ENCODE measurements at regions not wholly inside any gene's neighbourhood (a gene's known extent, or its start where the extent isn't known, plus 50 kb on each side); places are given as distances from the start of the nearest gene placed in this dataset.

GRCh38 chr5:169430671-169431070 is 129.7 kb upstream of the SLIT3 start:
- no peaks in the 10 kb centered on the region for H3K9me3 ChIP-seq (ENCODE audit: low read depth, low read length)
- no peak overlapping the region for H2AFZ ChIP-seq (ENCODE audit: low read length)
- H3K27me3 ChIP-seq (ENCODE audit: insufficient read depth, low read length), result no peaks in the 10 kb centered on the region
- no peaks in the 10 kb centered on the region for H3K36me3 ChIP-seq (ENCODE audit: insufficient read depth, low read length)
- no peaks in the 10 kb centered on the region for H4K20me1 ChIP-seq (ENCODE audit: insufficient read depth, low read length)
- H3K4me3 ChIP-seq (ENCODE audit: insufficient read depth, low read length), result no peak overlapping the region
- H3K27ac ChIP-seq (ENCODE audit: low read depth, low read length), result no peak overlapping the region
- H3K79me2 ChIP-seq (ENCODE audit: insufficient read depth, low read length), result no peaks in the 10 kb centered on the region
- TF ChIP-seq CTCF (IDR thresholded peaks at IDR 0.05; ENCODE audit: extremely low read depth, low read depth, low read length), result no peak
- no peak for DNase-seq (ENCODE audit: insufficient read length, low spot score, missing footprints)
- H3K4me2 ChIP-seq (ENCODE audit: insufficient read depth, low read length), result peak overlapping the region; percentile 21
- H3K4me1 ChIP-seq (ENCODE audit: insufficient read depth, low read length), result peaks cover 22% of the 10 kb centered on the region

- Histone ChIP-seq H4K20me1 (ENCODE audit: insufficient read depth, low read length) (no peaks in the 10 kb centered on the region), H3K9me3 (ENCODE audit: low read depth, low read length) (no peaks in the 10 kb centered on the region), H3K4me1 (ENCODE audit: insufficient read depth, low read length) (peaks cover 18% of the 10 kb centered on the region), H3K27me3 (ENCODE audit: insufficient read depth, low read length) (no peaks in the 10 kb centered on the region), H3K36me3 (ENCODE audit: insufficient read depth, low read length) (no peaks in the 10 kb centered on the region), H2AFZ (ENCODE audit: low read length) (peak overlapping the region; percentile 67), H3K4me3 (ENCODE audit: insufficient read depth, low read length) (no peak overlapping the region), H3K27ac (ENCODE audit: low read depth, low read length) (no peak overlapping the region), H3K4me2 (ENCODE audit: insufficient read depth, low read length) (peak overlapping the region; percentile 20), H3K79me2 (ENCODE audit: insufficient read depth, low read length) (no peaks in the 10 kb centered on the region)
- peak; percentile 73 for DNase-seq (ENCODE audit: insufficient read length, low spot score, missing footprints)
- TF ChIP-seq CTCF (IDR thresholded peaks at IDR 0.05; ENCODE audit: extremely low read depth, low read depth, low read length), result no peak
Measured at GRCh38 chr5:169429044-169429443, 128.1 kb upstream of the SLIT3 start.

- no peak for TF ChIP-seq CTCF (IDR thresholded peaks at IDR 0.05; ENCODE audit: extremely low read depth, low read depth, low read length)
- DNase-seq (ENCODE audit: insufficient read length, low spot score, missing footprints), result no peak
- no peaks in the 10 kb centered on the region for H3K79me2 ChIP-seq (ENCODE audit: insufficient read depth, low read length)
Measured at GRCh38 chr5:169426784-169427183, 125.8 kb upstream of the SLIT3 start.

GRCh38 chr5:169424670-169425378 is 123.9 kb upstream of the SLIT3 start:
- no peak overlapping the region for H3K4me2 ChIP-seq (ENCODE audit: insufficient read depth, low read length)
- H3K79me2 ChIP-seq (ENCODE audit: insufficient read depth, low read length), result no peaks in the 10 kb centered on the region
- peaks cover 15% of the 10 kb centered on the region for H3K4me1 ChIP-seq (ENCODE audit: insufficient read depth, low read length)
- no peaks in the 10 kb centered on the region for H4K20me1 ChIP-seq (ENCODE audit: insufficient read depth, low read length)
- no peaks in the 10 kb centered on the region for H3K9me3 ChIP-seq (ENCODE audit: low read depth, low read length)
- no peaks in the 10 kb centered on the region for H3K27me3 ChIP-seq (ENCODE audit: insufficient read depth, low read length)
- no peaks in the 10 kb centered on the region for H3K36me3 ChIP-seq (ENCODE audit: insufficient read depth, low read length)
- H2AFZ ChIP-seq (ENCODE audit: low read length), result no peak overlapping the region
- H3K4me3 ChIP-seq (ENCODE audit: insufficient read depth, low read length), result no peak overlapping the region
- DNase-seq (ENCODE audit: insufficient read length, low spot score, missing footprints), result no peak
- TF ChIP-seq CTCF (IDR thresholded peaks at IDR 0.05; ENCODE audit: extremely low read depth, low read depth, low read length), result no peak
- H3K27ac ChIP-seq (ENCODE audit: low read depth, low read length), result no peak overlapping the region

More at GRCh38 chr5:169426784-169427183, 125.8 kb upstream of the SLIT3 start:
- H3K36me3 ChIP-seq (ENCODE audit: insufficient read depth, low read length), result no peaks in the 10 kb centered on the region
- no peaks in the 10 kb centered on the region for H3K27me3 ChIP-seq (ENCODE audit: insufficient read depth, low read length)
- H2AFZ ChIP-seq (ENCODE audit: low read length), result no peak overlapping the region
- H3K27ac ChIP-seq (ENCODE audit: low read depth, low read length), result no peak overlapping the region
- H3K4me3 ChIP-seq (ENCODE audit: insufficient read depth, low read length), result no peak overlapping the region
- peaks cover 21% of the 10 kb centered on the region for H3K4me1 ChIP-seq (ENCODE audit: insufficient read depth, low read length)
- H4K20me1 ChIP-seq (ENCODE audit: insufficient read depth, low read length), result no peaks in the 10 kb centered on the region
- no peaks in the 10 kb centered on the region for H3K9me3 ChIP-seq (ENCODE audit: low read depth, low read length)
- H3K4me2 ChIP-seq (ENCODE audit: insufficient read depth, low read length), result no peak overlapping the region
